ENCODE measurements at regions not wholly inside any gene's neighbourhood (a gene's known extent, or its start where the extent isn't known, plus 50 kb on each side); places are given as distances from the start of the nearest gene placed in this dataset.

- H3K4me1 ChIP-seq (replicated peaks in 1 of 2; ENCODE audit: control insufficient read depth in 2 of 2, insufficient read depth in 2 of 2, low read length in 2 of 2): no peaks in the 10 kb centered on the region
- intact Hi-C loops (cut with micrococcal nuclease): no loop called here
- ATAC-seq: no peak
- H3K27ac ChIP-seq (ENCODE audit: extremely low read depth, low read depth, low read length): no peak overlapping the region
- no peaks in the 10 kb centered on the region for H3K9me3 ChIP-seq (replicated peaks; ENCODE audit: control insufficient read depth, insufficient read depth, low read depth, low read length)
- in situ Hi-C loops (cut with MboI): no loop called here
- no peak overlapping the region for H3K9ac ChIP-seq (ENCODE audit: insufficient read depth in 1 of 2, low read depth in 2 of 2, low read length in 2 of 2)
- H3K4me3 ChIP-seq: no peak overlapping the region
- DNase-seq (ENCODE audit: extremely low read depth in 1 of 4, low spot score in 3 of 4): no peak
- WGBS (ENCODE audit: insufficient coverage, low coverage, missing lambda C conversion rate): 0% methylated on average over 2 of the region's 2 CpGs
- no peaks in the 10 kb centered on the region for H4K20me1 ChIP-seq (replicated peaks; ENCODE audit: control insufficient read depth, insufficient read depth, low read length)
- BruUV-seq (replicated peaks): no TSS peak
- no peak overlapping the region for H2AFZ ChIP-seq (ENCODE audit: low read depth, low read length)
- H3K4me2 ChIP-seq (ENCODE audit: insufficient read depth, low read length): no peak overlapping the region
- ChIA-PET POLR2A (interaction anchor here (1.3 kb wide), 1 partner anchor 10 kb away, joined by 3 read pairs; no protein-coding TSS in a partner anchor), CTCF (ENCODE audit: low intra/inter-chr PET ratio) (no interaction called here)
- no peaks in the 10 kb centered on the region for H3K36me3 ChIP-seq (ENCODE audit: control insufficient read depth, insufficient read depth, low read length)
- no peak for FAIRE-seq
- no peaks in the 10 kb centered on the region for H3K27me3 ChIP-seq (ENCODE audit: control insufficient read depth in 2 of 2, insufficient read depth in 2 of 2, low read length in 2 of 2)
- no peaks in the 10 kb centered on the region for H3K79me2 ChIP-seq (ENCODE audit: control insufficient read depth, insufficient read depth, low read length)
- H3K9me1 ChIP-seq (ENCODE audit: control insufficient read depth, insufficient read depth, low read length): no peaks in the 10 kb centered on the region
- TF ChIP-seq FUS (optimal IDR thresholded peaks at IDR 0.05; ENCODE audit: low read depth, low read length) (no peak), SETDB1 (IDR thresholded peaks at IDR 0.05; ENCODE audit: low read length) (no peak), ZKSCAN8 (CRISPR knock-in tag; IDR thresholded peaks at IDR 0.05) (no peak), PCBP1 (IDR thresholded peaks at IDR 0.05; ENCODE audit: low read depth, low read length, poor library complexity, severe bottlenecking) (no peak), ESRRB (CRISPR knock-in tag; IDR thresholded peaks at IDR 0.05; ENCODE audit: borderline replicate concordance) (no peak), RNF2 (IDR thresholded peaks at IDR 0.05) (no peak), JUNB (CRISPR knock-in tag; conservative IDR thresholded peaks at IDR 0.05) (no peak), THAP7 (CRISPR knock-in tag; IDR thresholded peaks at IDR 0.05) (no peak), WHSC1 (IDR thresholded peaks at IDR 0.05; ENCODE audit: low read length) (no peak), ARID3B (CRISPR knock-in tag; IDR thresholded peaks at IDR 0.05; ENCODE audit: borderline replicate concordance) (no peak), HINFP (tag; conservative IDR thresholded peaks at IDR 0.05; ENCODE audit: low read depth) (no peak), MIER1 (IDR thresholded peaks at IDR 0.05; ENCODE audit: low read depth) (no peak), L3MBTL2 (IDR thresholded peaks at IDR 0.05) (no peak), SREBF1 (IDR thresholded peaks at IDR 0.05; ENCODE audit: borderline replicate concordance, low read depth, low read length) (no peak)
- TF ChIP-seq, protein P1, sequence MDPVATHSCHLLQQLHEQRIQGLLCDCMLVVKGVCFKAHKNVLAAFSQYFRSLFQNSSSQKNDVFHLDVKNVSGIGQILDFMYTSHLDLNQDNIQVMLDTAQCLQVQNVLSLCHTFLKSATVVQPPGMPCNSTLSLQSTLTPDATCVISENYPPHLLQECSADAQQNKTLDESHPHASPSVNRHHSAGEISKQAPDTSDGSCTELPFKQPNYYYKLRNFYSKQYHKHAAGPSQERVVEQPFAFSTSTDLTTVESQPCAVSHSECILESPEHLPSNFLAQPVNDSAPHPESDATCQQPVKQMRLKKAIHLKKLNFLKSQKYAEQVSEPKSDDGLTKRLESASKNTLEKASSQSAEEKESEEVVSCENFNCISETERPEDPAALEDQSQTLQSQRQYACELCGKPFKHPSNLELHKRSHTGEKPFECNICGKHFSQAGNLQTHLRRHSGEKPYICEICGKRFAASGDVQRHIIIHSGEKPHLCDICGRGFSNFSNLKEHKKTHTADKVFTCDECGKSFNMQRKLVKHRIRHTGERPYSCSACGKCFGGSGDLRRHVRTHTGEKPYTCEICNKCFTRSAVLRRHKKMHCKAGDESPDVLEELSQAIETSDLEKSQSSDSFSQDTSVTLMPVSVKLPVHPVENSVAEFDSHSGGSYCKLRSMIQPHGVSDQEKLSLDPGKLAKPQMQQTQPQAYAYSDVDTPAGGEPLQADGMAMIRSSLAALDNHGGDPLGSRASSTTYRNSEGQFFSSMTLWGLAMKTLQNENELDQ (CRISPR knock-in tag; IDR thresholded peaks at IDR 0.05; ENCODE audit: borderline replicate concordance): no peak
- TF ChIP-seq, protein P2, sequence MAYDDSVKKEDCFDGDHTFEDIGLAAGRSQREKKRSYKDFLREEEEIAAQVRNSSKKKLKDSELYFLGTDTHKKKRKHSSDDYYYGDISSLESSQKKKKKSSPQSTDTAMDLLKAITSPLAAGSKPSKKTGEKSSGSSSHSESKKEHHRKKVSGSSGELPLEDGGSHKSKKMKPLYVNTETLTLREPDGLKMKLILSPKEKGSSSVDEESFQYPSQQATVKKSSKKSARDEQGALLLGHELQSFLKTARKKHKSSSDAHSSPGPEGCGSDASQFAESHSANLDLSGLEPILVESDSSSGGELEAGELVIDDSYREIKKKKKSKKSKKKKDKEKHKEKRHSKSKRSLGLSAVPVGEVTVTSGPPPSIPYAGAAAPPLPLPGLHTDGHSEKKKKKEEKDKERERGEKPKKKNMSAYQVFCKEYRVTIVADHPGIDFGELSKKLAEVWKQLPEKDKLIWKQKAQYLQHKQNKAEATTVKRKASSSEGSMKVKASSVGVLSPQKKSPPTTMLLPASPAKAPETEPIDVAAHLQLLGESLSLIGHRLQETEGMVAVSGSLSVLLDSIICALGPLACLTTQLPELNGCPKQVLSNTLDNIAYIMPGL (CRISPR knock-in tag; IDR thresholded peaks at IDR 0.05): no peak
These were observed 157.5 kb downstream of the TBX18 start for GRCh38 chr6:84606860-84607259.

Data from K562 (cell line).